CD4-positive, alpha-beta T cell treated with Interleukin-4 for 1 hour (primary cell): ENCODE measurements at regions not wholly inside any gene's neighbourhood (a gene's known extent, or its start where the extent isn't known, plus 50 kb on each side); places are given as distances from the start of the nearest gene placed in this dataset.
"Not testable (repeated sequence)": the region's sequence is repeated elsewhere in the genome, so short reads cannot be mapped to it uniquely, and the experiment has no call there.

Experiments
- DNase-seq, 2 donors: peaks; one replicate each; pipeline ENCODE4 v3.0.0-alpha.2; 2020 to 2022

DNA sequence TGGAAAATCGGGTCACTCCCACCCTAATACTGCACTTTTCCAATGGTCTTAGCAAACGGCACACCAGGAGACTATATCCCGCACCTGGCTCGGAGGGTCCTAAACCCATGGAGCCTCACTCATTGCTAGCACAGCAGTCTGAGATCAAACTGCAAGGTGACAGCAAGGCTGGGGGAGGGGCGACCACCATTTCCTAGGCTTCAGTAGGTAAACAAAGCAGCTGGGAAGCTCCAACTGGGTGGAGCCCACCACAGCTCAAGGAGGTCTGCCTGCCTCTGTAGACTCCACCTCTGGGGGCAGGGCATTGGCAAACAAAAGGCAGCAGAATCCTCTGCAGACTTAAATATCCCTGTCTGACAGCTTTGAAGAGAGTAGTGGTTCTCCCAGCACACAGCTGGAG lies 109.0 kb upstream of the DEFB108B start:
- not testable (repeated sequence) for DNase-seq

DNA sequence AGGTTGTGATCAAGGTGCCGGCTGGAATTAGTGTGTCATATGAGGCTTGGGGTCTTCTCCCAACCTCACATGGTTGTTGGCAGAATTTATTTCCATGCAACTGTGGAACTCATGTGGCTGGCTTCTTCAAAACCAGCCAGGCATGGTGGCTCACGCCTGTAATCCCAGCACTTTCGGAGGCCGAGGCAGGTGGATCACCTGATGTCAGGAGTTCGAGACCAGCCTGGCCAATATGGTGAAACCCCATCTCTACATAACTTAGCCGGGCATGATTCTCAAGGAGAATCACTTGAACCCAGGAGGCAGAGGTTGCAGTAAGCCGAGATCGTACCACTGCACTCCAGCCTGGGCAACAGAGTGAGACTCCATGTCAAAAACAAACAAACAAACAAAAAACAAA lies 102.3 kb upstream of the DEFB108B start:
- DNase-seq = not testable (repeated sequence)

DNA sequence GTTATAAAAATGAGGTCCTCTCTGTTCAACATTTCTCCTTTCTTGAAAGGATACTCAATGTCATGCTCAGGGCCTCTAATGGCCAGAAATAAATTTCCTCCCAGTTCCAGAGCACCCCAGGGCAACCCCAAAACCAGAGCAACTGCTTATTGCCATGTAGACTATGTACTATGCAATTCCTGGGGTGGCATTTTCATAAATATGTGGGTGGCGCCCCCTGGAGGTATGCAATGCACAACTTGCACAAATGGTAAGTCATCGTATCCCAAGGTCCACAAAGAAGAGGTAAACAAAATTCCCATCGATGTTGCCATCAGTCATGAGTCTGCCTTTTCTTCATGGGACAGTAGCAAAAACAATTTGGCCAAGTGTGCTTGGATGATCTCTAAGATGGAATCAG lies 98.6 kb upstream of the DEFB108B start:
- DNase-seq = peak in 1 of 2 donors; percentile 29

DNA sequence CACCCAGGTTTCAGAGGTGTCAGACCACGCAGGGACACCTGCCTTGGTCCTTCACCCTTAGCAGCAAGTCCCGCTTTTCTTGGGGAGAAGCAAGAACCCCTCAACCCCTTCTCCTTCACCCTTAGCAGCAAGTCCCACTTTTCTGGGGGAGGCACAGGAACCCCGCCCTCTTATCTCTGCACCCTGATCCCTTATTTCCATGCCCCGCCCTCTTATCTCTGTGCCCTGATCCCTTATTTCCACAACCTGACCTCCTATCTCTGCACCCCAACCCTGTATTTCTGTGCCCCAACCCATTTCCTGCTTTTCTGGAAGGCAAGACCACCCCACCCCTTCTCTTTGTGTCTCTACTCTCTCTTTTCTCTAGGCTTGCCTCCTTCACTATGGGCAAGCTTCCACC lies 94.7 kb upstream of the DEFB108B start:
- DNase-seq = not testable (repeated sequence)

DNA sequence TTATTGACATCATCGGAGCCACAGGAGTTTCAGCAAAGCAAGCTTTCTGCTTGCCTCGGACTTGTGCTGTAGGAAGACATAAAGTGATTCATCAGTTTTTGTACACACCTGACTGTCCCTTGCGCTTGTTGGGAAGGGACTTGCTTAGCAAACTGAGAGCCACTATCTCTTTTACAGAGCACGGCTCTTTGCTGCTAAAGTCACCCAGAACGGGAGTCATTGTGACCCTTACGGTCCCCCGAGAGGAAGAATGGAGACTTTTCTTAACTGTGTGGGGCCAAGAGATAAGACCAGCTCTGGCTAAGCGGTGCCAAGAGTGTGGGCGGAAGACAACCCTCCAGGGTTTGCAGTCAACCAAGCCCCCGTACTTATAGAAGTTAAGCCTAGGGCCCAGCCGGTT lies 89.6 kb upstream of the DEFB108B start:
- not testable (repeated sequence) for DNase-seq

DNA sequence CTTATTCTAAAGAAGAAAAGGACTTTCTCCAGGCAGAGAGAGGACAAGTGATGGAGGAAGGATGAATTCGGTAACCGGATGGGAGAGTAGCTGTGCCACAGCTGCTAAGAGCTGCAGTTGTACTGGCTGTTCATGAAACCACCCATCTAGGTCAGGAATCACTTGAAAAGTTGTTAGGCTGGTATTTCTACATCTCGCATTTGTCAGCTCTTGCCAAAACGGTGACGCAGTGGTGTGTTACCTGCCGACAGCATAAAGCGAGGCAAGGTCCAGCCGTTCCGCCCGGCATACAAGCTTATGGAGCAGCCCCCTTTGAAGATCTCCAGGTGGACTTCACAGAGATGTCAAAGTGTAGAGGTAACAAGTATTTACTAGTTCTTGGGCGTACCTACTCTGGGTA lies 87.3 kb upstream of the DEFB108B start:
- not testable (repeated sequence) for DNase-seq

DNA sequence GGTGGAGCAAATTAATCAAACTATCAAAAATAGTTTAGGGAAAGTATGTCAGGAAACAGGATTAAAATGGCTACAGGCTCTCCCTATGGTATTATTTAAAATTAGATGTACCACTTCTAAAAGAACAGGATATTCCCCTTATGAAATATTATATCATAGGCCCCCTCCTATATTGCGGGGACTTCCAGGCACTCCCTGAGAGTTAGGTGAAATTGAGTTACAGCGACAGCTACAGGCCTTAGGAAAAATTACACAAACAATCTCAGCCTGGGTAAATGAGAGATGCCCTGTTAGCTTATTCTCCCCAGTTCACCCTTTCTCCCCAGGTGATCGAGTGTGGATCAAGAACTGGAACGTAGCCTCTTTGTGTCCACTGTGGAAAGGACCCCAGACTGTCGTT lies 86.7 kb upstream of the DEFB108B start:
- DNase-seq = not testable (repeated sequence)

DNA sequence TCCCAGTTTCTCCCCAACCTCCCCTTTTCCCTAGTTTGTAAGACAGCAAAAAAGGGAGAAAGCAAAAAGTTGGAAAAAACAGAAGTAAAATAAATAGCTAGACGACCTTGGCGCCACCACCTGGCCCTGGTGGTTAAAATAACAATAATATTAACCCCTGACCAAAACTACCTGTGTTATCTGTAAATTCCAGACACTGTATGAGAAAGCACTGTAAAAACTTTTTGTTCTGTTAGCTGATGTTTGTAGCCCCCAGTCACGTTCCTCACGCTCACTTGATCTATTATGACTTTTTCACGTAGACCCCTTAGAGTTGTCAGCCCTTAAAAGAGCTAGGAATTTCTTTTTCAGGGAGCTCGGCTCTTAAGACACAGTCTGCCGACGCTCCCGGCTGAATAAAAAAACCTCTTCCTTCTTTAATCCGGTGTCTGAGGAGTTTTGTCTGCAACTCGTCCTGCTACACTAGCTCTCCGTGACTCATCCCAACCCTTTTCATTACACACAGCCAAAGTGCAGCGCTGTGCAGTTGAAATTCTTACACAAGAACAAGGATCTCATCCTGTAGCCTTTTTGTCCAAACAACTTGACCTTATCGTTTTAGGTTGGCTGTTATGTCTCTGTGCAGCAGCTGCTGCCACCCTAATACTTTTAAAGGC lies 83.9 kb upstream of the DEFB108B start:
- not testable (repeated sequence) for DNase-seq

DNA sequence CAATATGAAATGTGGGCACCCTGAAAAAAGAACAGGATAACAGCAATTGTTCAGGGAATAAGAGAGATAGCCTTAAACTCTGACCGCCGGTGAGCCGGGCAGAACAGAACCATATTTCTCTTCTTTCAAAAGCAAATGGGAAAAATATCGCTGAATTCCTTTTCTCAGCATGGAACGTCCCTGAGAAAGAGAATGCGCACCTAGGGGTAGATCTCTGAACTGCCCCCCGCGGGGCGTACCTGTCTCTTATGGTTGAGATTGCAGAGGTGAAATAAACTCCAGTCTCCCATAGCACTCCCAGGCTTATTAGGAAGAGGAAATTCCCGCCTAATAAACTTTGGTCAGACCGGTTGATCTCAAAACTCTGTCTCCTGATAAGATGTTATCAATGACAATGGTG lies 82.1 kb upstream of the DEFB108B start:
- not testable (repeated sequence) for DNase-seq

DNA sequence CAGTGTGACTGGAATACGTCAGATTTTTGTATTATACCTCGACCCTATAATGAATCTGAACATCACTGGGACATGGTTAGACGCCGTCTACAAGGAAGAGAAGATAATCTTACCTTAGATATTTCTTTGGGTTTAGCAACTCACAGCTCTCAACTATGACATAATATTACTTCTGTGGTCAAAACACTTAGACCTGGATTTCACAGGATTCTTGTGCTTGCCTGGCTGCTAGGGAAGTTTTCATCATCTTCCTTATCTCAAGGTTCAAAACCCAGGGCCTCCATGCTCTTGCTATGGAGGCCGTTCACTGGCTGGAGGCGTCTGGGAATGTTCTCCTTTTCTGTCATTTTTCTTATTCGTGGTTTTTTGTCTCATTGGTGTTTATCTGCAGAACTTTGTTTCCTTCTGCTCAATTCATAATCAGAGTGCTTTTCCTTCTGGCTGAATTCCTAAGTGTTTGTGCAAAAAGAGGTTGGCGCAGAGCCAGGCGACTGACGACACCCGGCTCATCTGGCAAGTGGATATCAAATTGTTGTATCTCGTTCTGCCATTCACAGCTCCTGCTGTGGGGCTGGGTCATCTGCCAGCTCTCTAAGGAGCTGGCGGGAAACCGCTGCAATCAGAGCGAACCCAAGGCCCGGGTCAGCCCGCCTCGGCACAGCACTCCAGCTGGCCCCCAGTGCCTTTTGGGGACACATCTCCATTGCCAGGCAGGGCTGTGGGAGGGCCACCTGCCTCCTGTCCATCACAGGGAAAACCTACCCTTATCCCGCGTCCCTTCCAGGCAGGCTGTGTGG lies 68.1 kb upstream of the DEFB108B start:
- not testable (repeated sequence) for DNase-seq

DNA sequence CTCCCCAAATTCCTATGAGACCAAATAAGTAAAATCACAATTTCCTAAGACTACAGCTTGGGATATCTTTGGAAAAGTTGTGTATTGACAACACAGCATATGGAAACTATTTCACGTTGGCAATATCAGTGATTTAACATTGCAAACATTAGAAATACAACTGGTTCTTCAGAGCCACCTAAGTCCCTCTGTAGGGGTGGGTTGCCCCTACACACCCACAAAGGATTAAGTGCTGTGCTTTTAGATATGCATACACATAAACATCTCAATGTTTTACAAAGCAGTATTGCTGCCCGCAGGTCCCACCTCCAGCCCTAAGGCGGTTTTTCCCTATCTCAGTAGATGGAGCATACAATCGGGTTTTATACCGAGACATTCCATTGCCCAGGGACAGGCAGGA lies 66.0 kb upstream of the DEFB108B start:
- not testable (repeated sequence) for DNase-seq

DNA sequence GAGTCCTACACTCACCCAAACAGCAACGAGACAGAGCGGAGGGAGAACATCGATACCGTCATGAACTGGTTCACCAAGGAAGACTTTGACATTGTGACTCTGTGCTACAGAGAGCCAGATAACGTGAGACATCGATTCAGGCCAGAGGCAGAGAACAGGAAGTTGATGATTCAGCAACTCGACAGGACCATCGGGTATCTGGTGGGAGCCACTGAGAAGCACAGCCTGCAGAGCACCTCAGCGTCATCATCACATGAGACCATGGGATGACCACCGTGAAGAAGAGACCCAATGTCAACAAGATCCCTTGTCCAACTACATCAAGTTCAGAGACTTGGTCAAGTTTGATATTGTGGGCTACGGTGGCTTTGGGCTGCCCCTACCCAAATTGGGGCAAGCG lies 60.8 kb upstream of the DEFB108B start:
- not testable (repeated sequence) for DNase-seq

DNA sequence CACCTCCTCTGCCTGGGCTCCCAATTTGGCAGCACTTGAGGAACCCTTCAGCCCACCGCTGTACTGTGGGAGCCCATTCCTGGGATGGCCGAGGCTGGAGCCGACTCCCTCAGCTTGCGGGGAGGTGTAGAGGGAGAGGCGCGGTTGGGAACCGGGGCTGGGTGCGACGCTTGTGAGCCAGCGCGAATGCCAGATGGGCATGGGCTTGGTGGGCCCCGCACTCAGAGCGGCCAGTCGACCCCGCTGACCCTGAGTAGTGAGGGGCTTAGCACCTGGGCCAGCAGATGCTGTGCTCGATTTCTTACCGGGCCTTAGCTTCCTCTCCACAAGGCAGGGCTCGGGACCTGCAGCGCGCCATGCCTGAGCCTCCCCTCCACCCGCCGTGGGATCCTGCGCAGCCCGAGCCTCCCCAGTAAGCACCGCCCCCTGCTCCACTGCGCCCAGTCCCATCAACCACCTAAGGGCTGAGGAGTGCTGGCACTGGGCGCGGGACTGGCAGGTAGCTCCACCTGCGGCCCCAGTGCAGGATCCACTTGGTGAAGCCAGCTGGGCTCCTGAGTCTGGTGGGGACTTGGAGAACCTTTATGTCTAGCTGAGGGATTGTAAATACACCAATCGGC lies 58.3 kb upstream of the DEFB108B start:
- no peak for DNase-seq

DNA sequence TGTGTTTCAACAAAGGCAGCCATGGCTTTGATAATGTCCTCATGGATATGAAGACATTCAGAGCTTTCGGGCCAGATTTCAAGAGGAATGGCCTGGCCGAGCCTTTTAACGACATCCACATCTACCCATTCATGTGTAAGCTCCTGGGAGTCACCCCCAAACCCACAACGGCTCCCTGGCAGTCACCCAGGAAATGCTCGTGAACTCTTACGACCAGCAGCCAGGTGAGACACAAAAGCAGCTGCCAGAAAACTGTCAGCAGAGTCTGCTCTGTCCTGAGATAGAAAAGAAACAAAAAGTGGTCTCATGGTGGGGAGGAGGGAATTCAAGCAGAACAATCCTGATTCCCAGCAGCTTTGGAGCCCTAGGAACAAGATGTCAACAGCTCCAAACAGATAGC lies 52.9 kb upstream of the DEFB108B start:
- DNase-seq = not testable (repeated sequence)

DNA sequence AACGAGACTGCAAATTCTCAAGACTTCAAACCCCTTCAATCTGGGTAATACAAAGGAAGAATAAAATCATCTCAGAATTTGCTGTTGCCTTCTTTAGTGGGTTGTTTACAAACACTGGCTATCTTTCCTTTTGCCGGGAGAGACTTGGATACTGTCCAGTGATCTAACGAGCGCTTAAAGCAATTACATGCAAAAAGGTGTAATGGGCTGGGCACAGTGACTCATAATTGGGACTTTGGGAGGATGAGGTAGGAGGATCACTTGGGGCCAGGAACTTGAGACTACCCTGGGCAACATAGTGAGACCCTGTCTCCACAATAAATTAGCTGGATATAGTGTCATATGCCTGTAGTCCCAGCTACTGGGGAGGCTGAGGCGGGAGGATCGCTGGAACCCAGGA lies 52.2 kb upstream of the DEFB108B start:
- DNase-seq = not testable (repeated sequence)

DNA sequence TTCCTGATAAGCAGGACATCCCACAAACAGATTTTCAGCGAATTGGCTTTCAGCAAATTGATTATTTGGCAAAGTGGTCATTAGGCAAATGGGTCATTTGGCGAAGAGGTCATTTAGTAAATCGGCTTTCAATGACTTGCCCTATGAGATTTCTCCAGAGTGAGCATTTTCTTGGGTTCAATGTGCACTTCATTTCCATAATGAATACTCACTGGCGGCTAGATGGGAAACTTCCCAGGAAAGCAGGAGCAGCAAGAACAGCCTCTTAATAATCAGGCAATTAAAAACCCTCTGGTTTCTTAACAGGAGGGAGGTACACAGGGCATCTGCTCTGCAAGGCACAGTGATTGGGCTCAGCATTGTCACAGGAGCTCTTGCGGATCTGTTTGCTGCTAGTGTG lies 51.5 kb upstream of the DEFB108B start:
- not testable (repeated sequence) for DNase-seq

DNA sequence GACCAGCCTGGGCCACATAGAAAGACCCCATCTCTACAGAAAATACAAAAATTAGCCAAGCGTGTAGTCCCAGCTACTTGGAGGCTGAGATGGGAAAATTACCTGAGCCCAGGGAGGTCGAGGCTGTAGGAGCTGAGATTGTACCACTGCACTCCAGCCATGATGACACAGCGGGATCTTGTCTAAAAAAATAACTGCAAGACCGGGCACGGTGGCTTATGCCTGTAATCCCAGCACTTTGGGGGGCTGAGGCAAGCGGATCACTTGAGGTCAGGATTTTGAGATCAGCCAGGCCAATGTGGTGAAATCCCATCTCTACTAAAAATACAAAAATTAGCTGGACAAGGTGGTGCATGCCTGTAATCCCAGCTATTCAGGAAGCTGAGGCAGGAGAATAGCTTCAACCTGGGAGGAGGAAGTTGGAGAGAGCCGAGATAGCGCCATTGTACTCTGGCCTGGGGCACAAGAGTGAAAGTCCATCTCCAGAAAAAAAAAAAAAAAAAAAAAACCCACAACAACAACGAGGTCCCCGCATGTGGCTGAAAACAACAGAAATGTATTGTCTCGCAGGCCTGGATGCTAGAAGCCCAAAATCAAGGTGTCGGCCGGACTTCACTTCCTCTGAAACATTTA lies 50.7 kb upstream of the DEFB108B start:
- DNase-seq = not testable (repeated sequence)

DNA sequence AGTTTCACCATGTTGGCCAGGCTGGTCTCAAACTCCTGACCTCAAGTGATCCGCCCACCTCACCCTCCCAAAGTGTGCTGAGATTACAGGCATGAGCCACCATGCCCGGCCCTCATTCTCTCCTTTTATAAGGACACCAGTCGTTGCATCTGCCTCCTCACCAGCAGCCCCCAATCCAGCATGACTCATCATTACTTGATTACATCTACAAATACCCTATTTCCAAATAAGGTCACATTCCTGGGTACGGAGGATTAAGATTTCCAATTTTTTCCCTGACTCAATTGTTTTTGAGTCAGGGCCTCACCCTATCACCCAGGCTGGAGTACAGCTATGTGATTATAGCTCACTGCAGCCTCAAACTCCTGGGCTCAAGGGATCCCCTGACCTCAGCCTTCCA lies 49.8 kb upstream of the DEFB108B start:
- not testable (repeated sequence) for DNase-seq
